Fibroblast of upper back skin (primary cell): ENCODE measurements at regions not wholly inside any gene's neighbourhood (a gene's known extent, or its start where the extent isn't known, plus 50 kb on each side); places are given as distances from the start of the nearest gene placed in this dataset.
"Not testable (repeated sequence)": the region's sequence is repeated elsewhere in the genome, so short reads cannot be mapped to it uniquely, and the experiment has no call there.

Experiments
- DNase-seq: peaks from one replicate; pipeline ENCODE4 v3.0.0-alpha.2; 2013

- DNase-seq = no peak
These were observed 1199.7 kb downstream of the CNTNAP5 start for GRCh38 chr2:125224830-125225229.

- no peak for DNase-seq
These were observed 1202.8 kb downstream of the CNTNAP5 start for GRCh38 chr2:125227843-125228392.

- no peak for DNase-seq
These were observed 1215.8 kb downstream of the CNTNAP5 start for GRCh38 chr2:125240870-125241269.

GRCh38 chr2:125243074-125243473, 1218.0 kb downstream of the CNTNAP5 start:
- no peak for DNase-seq

GRCh38 chr2:125254010-125254409, 1228.9 kb downstream of the CNTNAP5 start:
- DNase-seq = no peak

- no peak for DNase-seq
These were observed 1234.4 kb downstream of the CNTNAP5 start for GRCh38 chr2:125259451-125259850.

GRCh38 chr2:125260366-125260930, 1235.4 kb downstream of the CNTNAP5 start:
- DNase-seq = not testable (repeated sequence)

GRCh38 chr2:125264453-125264852, 1239.4 kb downstream of the CNTNAP5 start:
- no peak for DNase-seq

- DNase-seq = no peak
These were observed 1242.6 kb downstream of the CNTNAP5 start for GRCh38 chr2:125267683-125268082.

- DNase-seq = no peak
These were observed 1247.6 kb downstream of the CNTNAP5 start for GRCh38 chr2:125272651-125273050.

GRCh38 chr2:125274718-125275117, 1249.6 kb downstream of the CNTNAP5 start:
- DNase-seq = no peak

GRCh38 chr2:125280265-125280664, 1255.2 kb downstream of the CNTNAP5 start:
- DNase-seq = no peak

GRCh38 chr2:125281242-125281641, 1256.2 kb downstream of the CNTNAP5 start:
- DNase-seq = no peak

- no peak for DNase-seq
These were observed 1271.7 kb downstream of the CNTNAP5 start for GRCh38 chr2:125296742-125297141.

- no peak for DNase-seq
These were observed 1285.7 kb downstream of the CNTNAP5 start for GRCh38 chr2:125310657-125311364.

GRCh38 chr2:125312342-125312741, 1287.3 kb downstream of the CNTNAP5 start:
- no peak for DNase-seq

GRCh38 chr2:125313806-125314205, 1288.7 kb downstream of the CNTNAP5 start:
- no peak for DNase-seq

- DNase-seq = no peak
These were observed 1293.7 kb downstream of the CNTNAP5 start for GRCh38 chr2:125318740-125319139.

- no peak for DNase-seq
These were observed 1299.2 kb downstream of the CNTNAP5 start for GRCh38 chr2:125324273-125324672.

GRCh38 chr2:125330133-125330532, 1305.0 kb downstream of the CNTNAP5 start:
- DNase-seq = no peak

- DNase-seq = no peak
These were observed 1314.6 kb upstream of the GYPC start for GRCh38 chr2:125341353-125341752.

GRCh38 chr2:125353542-125353941, 1302.4 kb upstream of the GYPC start:
- DNase-seq = not testable (repeated sequence)

GRCh38 chr2:125364192-125364983, 1291.6 kb upstream of the GYPC start:
- DNase-seq = no peak

GRCh38 chr2:125364984-125365265, 1291.0 kb upstream of the GYPC start:
- DNase-seq = no peak
